Testis (tissue), 2 donors: ENCODE measurements at regions not wholly inside any gene's neighbourhood (a gene's known extent, or its start where the extent isn't known, plus 50 kb on each side); places are given as distances from the start of the nearest gene placed in this dataset.

Experiments used
- POLR2A ChIP-seq: fragments of 450-650 bp; IDR thresholded peaks from one replicate; pipeline ENCODE4 v1.6.1; 2017; ENCODE audit warnings: antibody characterized with exemption, mild to moderate bottlenecking, moderate library complexity
- TF ChIP-seq, protein P1 (sequence below), 3 experiments: fragments of 450-650 bp in 2 of 3; fragments of 200-600 bp in 1 of 3; sonication (generic) in 1 of 3; IDR thresholded peaks; one replicate each; pipeline ENCODE4 v1.5.1; 2016 to 2019; ENCODE audit warnings: antibody characterized with exemption in 3 of 3, mild to moderate bottlenecking in 2 of 3, moderate library complexity in 1 of 3

DNA sequence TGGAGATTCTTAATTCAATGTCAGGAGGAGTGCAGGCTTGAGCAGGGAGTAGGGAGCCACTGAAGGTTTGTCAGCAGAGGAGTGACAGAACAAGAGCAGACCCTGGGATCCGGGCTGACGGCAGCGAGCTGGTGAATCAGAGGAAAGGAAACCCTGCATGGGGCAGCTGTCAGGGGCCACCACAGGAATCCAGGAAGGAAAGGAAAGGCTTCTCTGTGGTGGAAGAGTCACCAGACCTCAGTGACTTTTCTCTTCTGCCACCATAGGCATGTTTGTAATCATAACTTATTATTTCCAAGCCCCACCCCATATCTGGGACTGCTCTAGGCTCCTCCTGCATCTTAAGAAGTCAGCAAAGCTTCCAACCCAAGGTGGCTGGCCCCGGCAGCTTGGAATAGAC is 150.9 kb downstream of the BCOR start:
- TF ChIP-seq, protein P1, sequence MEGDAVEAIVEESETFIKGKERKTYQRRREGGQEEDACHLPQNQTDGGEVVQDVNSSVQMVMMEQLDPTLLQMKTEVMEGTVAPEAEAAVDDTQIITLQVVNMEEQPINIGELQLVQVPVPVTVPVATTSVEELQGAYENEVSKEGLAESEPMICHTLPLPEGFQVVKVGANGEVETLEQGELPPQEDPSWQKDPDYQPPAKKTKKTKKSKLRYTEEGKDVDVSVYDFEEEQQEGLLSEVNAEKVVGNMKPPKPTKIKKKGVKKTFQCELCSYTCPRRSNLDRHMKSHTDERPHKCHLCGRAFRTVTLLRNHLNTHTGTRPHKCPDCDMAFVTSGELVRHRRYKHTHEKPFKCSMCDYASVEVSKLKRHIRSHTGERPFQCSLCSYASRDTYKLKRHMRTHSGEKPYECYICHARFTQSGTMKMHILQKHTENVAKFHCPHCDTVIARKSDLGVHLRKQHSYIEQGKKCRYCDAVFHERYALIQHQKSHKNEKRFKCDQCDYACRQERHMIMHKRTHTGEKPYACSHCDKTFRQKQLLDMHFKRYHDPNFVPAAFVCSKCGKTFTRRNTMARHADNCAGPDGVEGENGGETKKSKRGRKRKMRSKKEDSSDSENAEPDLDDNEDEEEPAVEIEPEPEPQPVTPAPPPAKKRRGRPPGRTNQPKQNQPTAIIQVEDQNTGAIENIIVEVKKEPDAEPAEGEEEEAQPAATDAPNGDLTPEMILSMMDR (IDR thresholded peaks at IDR 0.05), result no peak
- no peak for TF ChIP-seq POLR2A
